Transverse colon (tissue), 3 donors: ENCODE measurements at regions not wholly inside any gene's neighbourhood (a gene's known extent, or its start where the extent isn't known, plus 50 kb on each side); places are given as distances from the start of the nearest gene placed in this dataset.

ENCODE experiments used
- CTCF ChIP-seq, 5 experiments: fragments of 200-600 bp in 3 of 5; fragments of 450-650 bp in 2 of 5; sonication (generic) in 3 of 5; IDR thresholded peaks; 1 replicate in 2 of 5; 2 replicates in 3 of 5; pipeline ENCODE4 v1.5.1; 2016 to 2017; ENCODE audit warnings: antibody characterized with exemption in 5 of 5, inconsistent platforms in 3 of 5, mild to moderate bottlenecking in 2 of 5, moderate library complexity in 1 of 5
- EP300 ChIP-seq: sonication (generic); formaldehyde crosslinking; IDR thresholded peaks from one replicate; pipeline ENCODE4 v1.6.1; 2017; ENCODE audit warnings: antibody characterized with exemption, low read depth
- POLR2A ChIP-seq: fragments of 450-650 bp; IDR thresholded peaks from one replicate; pipeline ENCODE4 v1.6.1; 2016; ENCODE audit warnings: antibody characterized with exemption, mild to moderate bottlenecking, moderate library complexity

- TF ChIP-seq CTCF (IDR thresholded peaks at IDR 0.05): no peak
- TF ChIP-seq POLR2A: no peak
- no peak for TF ChIP-seq EP300
These were observed 72.0 kb upstream of the KCTD7 start for GRCh38 chr7:66556549-66557213.
